HAP-1 (cell line): ENCODE measurements at regions not wholly inside any gene's neighbourhood (a gene's known extent, or its start where the extent isn't known, plus 50 kb on each side); places are given as distances from the start of the nearest gene placed in this dataset.

Experiments
- DNase-seq, 2 experiments: peaks; one replicate each; pipeline ENCODE4 v3.0.0-alpha.2; 2016 to 2020; ENCODE audit warnings: low spot score in 2 of 2
- H3K27me3 ChIP-seq: fragments of 250-450 bp; sonication (Bioruptor Pico); 2 replicates; pipeline ENCODE4 v1.5.1; 2020; ENCODE audit warnings: low read depth, mild to moderate bottlenecking, moderate library complexity
- H3K36me3 ChIP-seq: fragments of 250-450 bp; sonication (Bioruptor Pico); replicated peaks from 2 replicates; pipeline ENCODE4 v1.5.1; 2020; ENCODE audit warnings: mild to moderate bottlenecking
- H3K4me1 ChIP-seq: fragments of 250-450 bp; sonication (Bioruptor Pico); 2 replicates; pipeline ENCODE4 v1.5.1; 2020; ENCODE audit warnings: mild to moderate bottlenecking
- H3K4me3 ChIP-seq: fragments of 250-450 bp; sonication (Bioruptor Pico); 2 replicates; pipeline ENCODE4 v1.5.1; 2020; ENCODE audit warnings: mild to moderate bottlenecking, moderate library complexity
- H3K9me3 ChIP-seq: fragments of 250-450 bp; sonication (Bioruptor Pico); 2 replicates; pipeline ENCODE4 v1.5.1; 2020; ENCODE audit warnings: mild to moderate bottlenecking, moderate library complexity
- in situ Hi-C: fragments of 300-500 bp; cut with MboI; formaldehyde crosslinking; loops from 3 replicates; pipeline ENCODE4 v1.14.3; 2020; ENCODE audit warnings: low sequenced_read_pairs, inconsistent platforms, mixed read lengths

DNA sequence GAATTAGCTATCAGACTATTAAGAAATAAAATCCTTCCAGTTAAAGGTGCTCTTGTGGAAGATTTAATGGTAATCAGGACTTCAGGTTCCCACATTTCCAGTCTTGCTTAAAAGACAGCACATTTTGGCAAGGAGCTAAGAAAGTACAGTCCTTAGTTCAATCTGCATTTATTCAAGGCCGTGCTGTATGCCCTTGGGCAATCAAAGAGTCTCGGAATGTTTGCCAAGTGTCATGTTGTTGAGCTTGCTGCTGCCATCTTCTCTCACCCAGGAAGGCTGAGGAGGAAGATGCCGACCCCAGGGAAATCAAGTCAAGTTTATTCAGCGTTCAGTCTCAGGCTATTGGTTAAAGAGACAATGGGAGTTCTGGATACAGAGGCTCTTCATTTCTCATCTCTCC is 388.1 kb upstream of the IGFBP7 start:
- in situ Hi-C loops, result no loop called here
- Histone ChIP-seq H3K27me3 (no peaks in the 10 kb centered on the region), H3K4me1 (no peaks in the 10 kb centered on the region), H3K36me3 (no peaks in the 10 kb centered on the region), H3K9me3 (no peaks in the 10 kb centered on the region), H3K4me3 (no peak overlapping the region)
- DNase-seq, result no peak

GRCh38 chr4:57496697-57497471 is 386.7 kb upstream of the IGFBP7 start:
- Histone ChIP-seq H3K27me3 (no peaks in the 10 kb centered on the region), H3K36me3 (no peaks in the 10 kb centered on the region), H3K4me3 (no peak overlapping the region), H3K9me3 (no peaks in the 10 kb centered on the region), H3K4me1 (no peaks in the 10 kb centered on the region)
- in situ Hi-C loops, result no loop called here
- peak in 1 of 2 experiments; percentile 5 for DNase-seq

DNA sequence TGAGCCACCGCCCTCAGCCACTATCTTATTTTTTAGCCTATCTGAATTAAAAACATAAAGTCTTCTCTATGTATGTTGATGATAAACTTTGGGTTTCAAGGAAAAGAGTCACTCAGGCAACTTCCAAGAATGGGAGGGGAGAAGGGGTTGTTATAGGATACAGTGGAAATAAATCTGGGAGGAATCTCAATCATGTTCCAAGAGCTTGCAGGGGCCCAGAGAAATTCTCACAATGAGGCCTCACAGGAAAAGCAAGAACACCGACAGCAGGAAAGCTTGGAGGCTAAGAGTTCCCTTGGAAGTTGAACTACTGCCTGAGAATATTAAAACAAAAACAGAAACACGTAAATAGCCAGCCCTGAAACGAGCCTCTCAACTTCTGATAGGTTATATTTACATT is 384.6 kb upstream of the IGFBP7 start:
- Histone ChIP-seq H3K4me3 (no peak overlapping the region), H3K9me3 (no peaks in the 10 kb centered on the region), H3K4me1 (no peaks in the 10 kb centered on the region), H3K27me3 (no peaks in the 10 kb centered on the region), H3K36me3 (no peaks in the 10 kb centered on the region)
- no peak for DNase-seq
- in situ Hi-C loops, result no loop called here

GRCh38 chr4:57492251-57492878 is 382.2 kb upstream of the IGFBP7 start:
- no peaks in the 10 kb centered on the region for H3K27me3 ChIP-seq
- no peaks in the 10 kb centered on the region for H3K4me1 ChIP-seq
- H3K36me3 ChIP-seq, result no peaks in the 10 kb centered on the region
- DNase-seq, result no peak
- no peak overlapping the region for H3K4me3 ChIP-seq
- H3K9me3 ChIP-seq, result no peaks in the 10 kb centered on the region
- in situ Hi-C loops, result no loop called here

DNA sequence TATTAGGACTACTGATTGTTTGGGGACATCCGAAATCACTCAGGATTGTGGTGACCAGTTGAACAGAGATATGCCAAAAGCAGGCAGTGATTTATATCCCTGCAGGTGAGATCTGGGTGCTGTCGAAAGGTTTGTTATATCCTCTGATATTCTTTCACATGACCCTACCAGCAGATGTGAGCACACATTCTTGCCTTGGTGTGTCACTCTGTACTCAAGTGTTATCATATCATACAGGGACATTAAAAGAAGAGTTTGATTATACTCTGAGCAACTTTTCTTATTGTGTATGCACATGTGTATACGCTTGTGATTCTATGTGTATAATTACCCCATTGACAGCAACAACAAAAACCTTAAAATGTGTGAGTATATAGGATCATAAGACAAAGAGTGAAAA is 381.2 kb upstream of the IGFBP7 start:
- H3K4me3 ChIP-seq, result no peak overlapping the region
- in situ Hi-C loops, result no loop called here
- no peaks in the 10 kb centered on the region for H3K9me3 ChIP-seq
- DNase-seq, result no peak
- H3K27me3 ChIP-seq, result no peaks in the 10 kb centered on the region
- no peaks in the 10 kb centered on the region for H3K36me3 ChIP-seq
- H3K4me1 ChIP-seq, result no peaks in the 10 kb centered on the region

- H3K36me3 ChIP-seq, result no peaks in the 10 kb centered on the region
- no peaks in the 10 kb centered on the region for H3K9me3 ChIP-seq
- no peak for DNase-seq
- in situ Hi-C loops, result no loop called here
- no peak overlapping the region for H3K4me3 ChIP-seq
- H3K27me3 ChIP-seq, result no peaks in the 10 kb centered on the region
- no peaks in the 10 kb centered on the region for H3K4me1 ChIP-seq
Measured at GRCh38 chr4:57490520-57491255, 380.5 kb upstream of the IGFBP7 start.

- in situ Hi-C loops, result no loop called here
- H3K4me3 ChIP-seq, result no peak overlapping the region
- no peaks in the 10 kb centered on the region for H3K27me3 ChIP-seq
- no peaks in the 10 kb centered on the region for H3K4me1 ChIP-seq
- no peaks in the 10 kb centered on the region for H3K9me3 ChIP-seq
- DNase-seq, result no peak
- no peaks in the 10 kb centered on the region for H3K36me3 ChIP-seq
Measured at GRCh38 chr4:57488366-57489162, 378.4 kb upstream of the IGFBP7 start.

DNA sequence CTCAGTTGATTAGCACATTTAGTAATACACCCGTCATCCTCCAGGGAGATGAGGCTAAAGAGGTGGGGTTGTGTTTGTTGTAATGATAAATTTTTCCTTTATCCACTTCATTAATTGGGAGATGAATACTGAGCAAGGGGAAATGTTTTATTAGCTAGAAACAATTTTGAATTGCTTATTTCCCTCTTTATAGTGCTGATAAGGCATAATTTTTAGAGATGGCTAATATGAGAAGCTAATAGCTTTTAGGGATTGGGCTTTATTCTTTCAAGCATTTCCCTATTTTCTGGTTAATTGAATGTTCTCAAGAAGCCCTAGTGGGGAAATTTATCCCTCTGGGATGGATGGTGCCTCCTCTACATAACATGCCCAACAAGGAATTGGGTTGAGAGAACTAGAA is 365.2 kb upstream of the IGFBP7 start:
- H3K9me3 ChIP-seq, result no peaks in the 10 kb centered on the region
- in situ Hi-C loops, result no loop called here
- DNase-seq, result no peak

DNA sequence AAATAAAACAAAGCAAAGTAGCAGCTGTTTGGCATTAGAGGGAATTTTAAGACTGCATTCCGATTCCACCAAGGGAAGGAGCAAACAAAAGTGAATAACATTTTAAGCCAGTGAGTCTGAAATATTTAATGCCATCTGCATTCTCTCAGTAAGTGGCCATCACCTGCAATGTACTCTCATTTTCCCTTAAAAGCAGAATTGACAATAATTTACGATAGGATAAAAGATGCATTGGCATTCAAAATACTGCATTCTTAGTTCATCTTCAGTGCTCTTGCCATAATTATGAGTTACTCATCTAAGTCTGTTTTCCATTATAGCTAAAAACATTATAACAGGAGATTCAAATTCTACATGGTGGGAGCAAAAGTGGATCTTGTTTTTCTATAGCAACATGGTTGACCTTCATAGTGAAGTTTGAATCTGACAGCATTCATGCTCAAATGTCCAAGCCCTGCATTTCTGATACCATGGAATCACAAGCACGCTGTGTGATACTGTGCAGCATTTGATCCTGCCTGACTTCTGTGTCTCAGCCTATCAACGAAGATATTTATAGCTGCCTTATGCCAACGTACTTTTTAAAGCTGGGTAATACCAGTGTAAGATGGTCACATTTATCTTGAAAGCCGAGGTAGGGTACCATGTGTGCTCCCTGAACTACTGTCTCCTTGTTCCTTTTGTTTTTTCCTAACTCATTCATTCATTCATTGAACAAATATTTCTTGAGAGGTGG is 355.3 kb upstream of the IGFBP7 start:
- in situ Hi-C loops, result no loop called here
- Histone ChIP-seq H3K36me3 (no peaks in the 10 kb centered on the region), H3K4me1 (peaks cover 6% of the 10 kb centered on the region), H3K27me3 (peaks cover 48% of the 10 kb centered on the region), H3K9me3 (no peaks in the 10 kb centered on the region), H3K4me3 (no peak overlapping the region)
- no peak for DNase-seq

More for the DNA sequence above, 365.2 kb upstream of the IGFBP7 start:
- no peaks in the 10 kb centered on the region for H3K27me3 ChIP-seq
- no peaks in the 10 kb centered on the region for H3K36me3 ChIP-seq
- no peaks in the 10 kb centered on the region for H3K4me1 ChIP-seq
- H3K4me3 ChIP-seq, result no peak overlapping the region

- in situ Hi-C loops, result no loop called here
- H3K9me3 ChIP-seq, result no peaks in the 10 kb centered on the region
- H3K4me3 ChIP-seq, result no peak overlapping the region
- H3K27me3 ChIP-seq, result peaks cover 56% of the 10 kb centered on the region
- peak; percentile 41 to 86 for DNase-seq
- H3K36me3 ChIP-seq, result no peaks in the 10 kb centered on the region
- peaks cover 6% of the 10 kb centered on the region for H3K4me1 ChIP-seq
Measured at GRCh38 chr4:57462843-57463242, 352.7 kb upstream of the IGFBP7 start.

DNA sequence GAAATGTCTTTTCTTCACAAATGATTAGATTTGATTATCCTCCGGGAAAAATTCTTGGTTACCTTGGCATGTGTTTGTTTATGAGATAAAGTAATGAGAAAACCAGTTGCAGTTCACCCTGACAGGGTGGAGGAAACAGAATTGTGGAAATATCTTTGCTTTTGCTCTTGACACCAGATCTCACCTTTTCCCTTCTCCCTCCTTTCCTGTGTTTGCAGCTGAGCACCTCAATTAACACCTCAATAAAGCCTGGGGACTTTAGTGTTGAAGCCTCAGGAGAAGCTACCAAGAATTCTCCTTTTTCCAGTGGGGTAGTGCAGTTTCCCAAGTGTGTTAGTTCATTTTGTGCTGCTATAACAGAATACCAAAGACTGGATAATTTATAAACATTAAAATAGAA is 350.8 kb upstream of the IGFBP7 start:
- Histone ChIP-seq H3K27me3 (peaks cover 55% of the 10 kb centered on the region), H3K4me1 (peaks cover 6% of the 10 kb centered on the region), H3K9me3 (no peaks in the 10 kb centered on the region), H3K4me3 (no peak overlapping the region), H3K36me3 (no peaks in the 10 kb centered on the region)
- in situ Hi-C loops, result no loop called here
- no peak for DNase-seq

DNA sequence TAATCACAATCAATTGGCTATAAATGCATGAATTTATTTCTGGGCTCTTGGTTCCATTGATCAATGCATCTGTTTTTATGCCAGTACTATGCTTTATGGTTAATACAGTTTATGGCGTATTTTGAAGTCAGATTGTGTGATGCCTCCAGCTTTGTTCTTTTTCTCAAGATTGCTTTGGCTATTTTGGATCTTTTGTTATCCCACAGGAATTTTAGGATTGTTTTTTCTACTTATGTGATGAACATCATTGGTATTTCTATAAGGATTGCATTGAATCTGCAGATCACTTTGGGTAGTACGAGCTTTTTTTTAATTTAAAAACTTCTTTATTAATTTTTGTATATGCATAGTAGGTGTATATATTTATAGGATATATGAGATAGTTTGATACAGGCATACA is 338.7 kb upstream of the IGFBP7 start:
- in situ Hi-C loops, result no loop called here
- Histone ChIP-seq H3K4me3 (no peak overlapping the region), H3K9me3 (0 out of 2 replicates have a peak, but pooled peaks cover 3% of the 10 kb centered on the region), H3K27me3 (peaks cover 6% of the 10 kb centered on the region), H3K36me3 (no peaks in the 10 kb centered on the region), H3K4me1 (no peaks in the 10 kb centered on the region)
- DNase-seq, result no peak

DNA sequence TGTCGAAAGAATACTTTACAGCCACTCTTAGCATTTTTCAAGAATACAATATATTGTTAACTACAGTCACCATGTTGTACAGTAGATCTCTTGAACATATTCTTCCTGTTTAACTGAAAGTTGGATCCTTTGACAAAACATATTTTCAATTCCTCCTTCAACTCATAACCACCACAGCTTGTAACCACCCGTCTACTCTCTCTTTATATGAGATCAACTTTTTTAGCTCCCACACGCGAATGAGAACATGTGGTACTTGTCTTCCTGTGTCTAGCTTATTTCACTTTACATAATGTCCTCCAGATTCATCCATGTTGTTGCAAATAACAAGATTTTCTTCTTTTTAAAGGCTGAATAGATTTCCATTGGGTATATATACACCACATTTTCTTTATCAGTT is 338.3 kb upstream of the IGFBP7 start:
- in situ Hi-C loops, result no loop called here
- H3K4me1 ChIP-seq, result no peaks in the 10 kb centered on the region
- DNase-seq, result no peak
- H3K9me3 ChIP-seq, result 0 out of 2 replicates have a peak, but pooled peaks cover 3% of the 10 kb centered on the region
- peaks cover 6% of the 10 kb centered on the region for H3K27me3 ChIP-seq
- H3K36me3 ChIP-seq, result no peaks in the 10 kb centered on the region
- H3K4me3 ChIP-seq, result no peak overlapping the region
